ENCODE measurements at regions not wholly inside any gene's neighbourhood (a gene's known extent, or its start where the extent isn't known, plus 50 kb on each side); places are given as distances from the start of the nearest gene placed in this dataset.

GRCh38 chr18:10070561-10071000, 156.8 kb downstream of the VAPA start:
- H4K5ac ChIP-seq (ENCODE audit: low read depth, low read length), result no peak overlapping the region
- DNase-seq, result peak; percentile 43

More at GRCh38 chr18:10070561-10071000, 156.8 kb downstream of the VAPA start:
- H2AFZ ChIP-seq (replicated peaks; ENCODE audit: low read length, poor library complexity), result no peak overlapping the region
- TF ChIP-seq BHLHE40 (IDR thresholded peaks at IDR 0.05; ENCODE audit: low read depth, low read length), result no peak
- TF ChIP-seq USF2 (IDR thresholded peaks at IDR 0.05; ENCODE audit: low read depth, low read length), result no peak
- no peak overlapping the region for H2AK5ac ChIP-seq (ENCODE audit: low read depth, low read length)
- peak overlapping the region; percentile 42; the same call in 1 of the 2 replicates for H3K27ac ChIP-seq (ENCODE audit: insufficient read depth, low read length)
- H3K14ac ChIP-seq (replicated peaks; ENCODE audit: low read depth, low read length), result no peak overlapping the region
- H3K4ac ChIP-seq (ENCODE audit: low read depth, low read length), result no peak overlapping the region; the same call in 1 of the 2 replicates
- peaks cover 17% of the 10 kb centered on the region; the same call in 1 of the 2 replicates for H3K4me1 ChIP-seq (ENCODE audit: control insufficient read depth, insufficient read depth, low read length)
- no peak overlapping the region for H3K56ac ChIP-seq (ENCODE audit: extremely low read depth, insufficient read depth, low read length)
- peaks cover 3% of the 10 kb centered on the region; the same call in 1 of the 2 replicates for H3K9me1 ChIP-seq (ENCODE audit: insufficient read depth, low read length)
- no peak overlapping the region for H2BK15ac ChIP-seq (ENCODE audit: low read depth, low read length)
- H3K4me3 ChIP-seq (ENCODE audit: insufficient read depth, low read depth, low read length), result no peak overlapping the region
- intact Hi-C loops (cut with micrococcal nuclease), result loop anchor here (1.0 to 10.0 kb wide), 3 partner anchors 29 to 304 kb away; no protein-coding TSS in a partner anchor
- no peak overlapping the region for H2AK9ac ChIP-seq (replicated peaks; ENCODE audit: low read depth, low read length, poor library complexity)
- peak; percentile 84 for ATAC-seq (ENCODE audit: low read depth)
- no peak overlapping the region for H2BK5ac ChIP-seq (ENCODE audit: low read depth, low read length, poor library complexity, severe bottlenecking)
- H4K91ac ChIP-seq (ENCODE audit: insufficient read depth, low read depth, low read length), result no peak overlapping the region
- BruUV-seq (replicated peaks), result no TSS peak
- no peaks in the 10 kb centered on the region; the same call in none of the 2 replicates for H3K27me3 ChIP-seq (ENCODE audit: control insufficient read depth, insufficient read depth, low read length)
- H3K9me3 ChIP-seq (ENCODE audit: control insufficient read depth, insufficient read depth, low read length), result no peaks in the 10 kb centered on the region
- no peak overlapping the region for H3K23ac ChIP-seq (ENCODE audit: low read depth, low read length)
- no peak overlapping the region for H3K9ac ChIP-seq (ENCODE audit: low read depth, low read length)
- no peaks in the 10 kb centered on the region for H3K36me3 ChIP-seq (ENCODE audit: control insufficient read depth, insufficient read depth, low read length)
- ChIA-PET POLR2A (ENCODE audit: unreplicated experiment) (no interaction called here), CTCF (interaction anchor here (1.3 kb wide), 1 partner anchor 13 kb away, joined by 4 read pairs; no protein-coding TSS in a partner anchor)
- no peaks in the 10 kb centered on the region for H3K79me1 ChIP-seq (ENCODE audit: low read depth in 1 of 2, low read length in 2 of 2)
- H3K18ac ChIP-seq (ENCODE audit: low read depth, low read length), result no peak overlapping the region; the same call in 1 of the 2 replicates
- peak overlapping the region; percentile 25; the same call in 1 of the 2 replicates for H2BK120ac ChIP-seq (ENCODE audit: low read depth, low read length)
- no peaks in the 10 kb centered on the region for H4K20me1 ChIP-seq (ENCODE audit: insufficient read depth, low read length)
- 40% methylated on average over 1 of the region's 2 CpGs; no CpG with 5 or more reads in 1 of the 2 experiments for WGBS, 2 experiments (ENCODE audit: extremely low coverage in 2 of 2, insufficient read length in 1 of 2)
- H2BK20ac ChIP-seq (ENCODE audit: low read depth, low read length), result peak overlapping the region; percentile 17; the same call in 1 of the 2 replicates
- in situ Hi-C loops (cut with MboI; ENCODE audit: low sequenced_read_pairs), result no loop called here
- dilution Hi-C loops (cut with HindIII; ENCODE audit: low sequenced_read_pairs, unreplicated experiment), result no loop called here
- no peak overlapping the region for H3K4me2 ChIP-seq (ENCODE audit: low read depth, low read length)
- H4K8ac ChIP-seq (ENCODE audit: low read depth in 2 of 2, low read length in 2 of 2), result 0 out of 4 replicates have a peak overlapping the region, but pooled peaks of 1 of the 2 experiments have one; percentile 2

Measured in IMR-90 (cell line).